GM18873 (cell line): ENCODE measurements at regions not wholly inside any gene's neighbourhood (a gene's known extent, or its start where the extent isn't known, plus 50 kb on each side); places are given as distances from the start of the nearest gene placed in this dataset.
"Not testable (repeated sequence)": the region's sequence is repeated elsewhere in the genome, so short reads cannot be mapped to it uniquely, and the experiment has no call there.

Source experiments
- ATAC-seq: cut with Tn5 transposase; IDR thresholded peaks from one replicate; pipeline ENCODE4 v1.9.1; 2021; ENCODE audit warnings: mild to moderate bottlenecking, moderate library complexity, moderate number of reproducible peaks; ENCODE audit not compliant: unreplicated experiment, low FRiP score

GRCh38 chr15:98308117-98308516 lies 340.2 kb upstream of the IGF1R start:
- ATAC-seq: no peak

- peak; percentile 60 for ATAC-seq
Measured at GRCh38 chr15:98311566-98312188, 336.7 kb upstream of the IGF1R start.

DNA sequence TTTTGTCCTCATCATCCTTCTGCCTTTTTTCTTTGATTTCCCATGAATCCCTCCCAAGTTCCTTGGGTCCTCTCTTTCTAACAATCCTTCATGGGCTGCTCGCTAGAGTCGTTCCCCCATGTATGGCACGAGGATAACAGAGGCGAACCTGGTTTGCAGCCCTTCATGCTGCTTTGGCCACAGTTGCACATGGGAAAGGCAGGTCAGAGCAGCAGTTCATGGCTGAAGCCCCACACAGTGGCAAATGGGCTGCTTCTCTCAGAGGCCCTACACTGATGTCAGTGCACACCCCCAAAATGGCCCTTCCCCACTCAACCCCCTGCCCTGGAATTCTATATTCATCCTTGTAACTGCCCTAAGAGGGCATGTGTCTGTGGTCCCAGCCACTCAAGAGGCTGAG lies 335.4 kb upstream of the IGF1R start:
- no peak for ATAC-seq

DNA sequence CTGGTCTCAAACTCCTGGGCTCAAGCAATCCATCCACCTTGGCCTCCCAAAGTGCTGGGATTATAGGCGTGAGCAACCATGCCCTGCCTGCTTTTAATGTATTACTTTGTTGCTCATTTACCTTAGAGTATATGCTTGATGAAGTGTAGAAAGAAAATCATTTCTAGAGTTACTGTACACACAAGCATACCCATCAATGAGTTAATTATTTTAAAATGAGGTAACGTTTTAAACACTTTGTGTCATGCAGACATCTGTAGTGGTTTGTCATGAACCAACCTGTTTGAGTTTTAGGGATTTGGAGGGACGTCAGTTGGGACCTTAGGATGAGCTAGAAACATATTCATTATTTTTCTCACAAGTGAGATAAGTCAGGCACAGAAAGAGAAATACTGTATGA lies 332.4 kb upstream of the IGF1R start:
- ATAC-seq: no peak

- ATAC-seq: no peak
Measured at GRCh38 chr15:98321896-98322295, 326.4 kb upstream of the IGF1R start.

DNA sequence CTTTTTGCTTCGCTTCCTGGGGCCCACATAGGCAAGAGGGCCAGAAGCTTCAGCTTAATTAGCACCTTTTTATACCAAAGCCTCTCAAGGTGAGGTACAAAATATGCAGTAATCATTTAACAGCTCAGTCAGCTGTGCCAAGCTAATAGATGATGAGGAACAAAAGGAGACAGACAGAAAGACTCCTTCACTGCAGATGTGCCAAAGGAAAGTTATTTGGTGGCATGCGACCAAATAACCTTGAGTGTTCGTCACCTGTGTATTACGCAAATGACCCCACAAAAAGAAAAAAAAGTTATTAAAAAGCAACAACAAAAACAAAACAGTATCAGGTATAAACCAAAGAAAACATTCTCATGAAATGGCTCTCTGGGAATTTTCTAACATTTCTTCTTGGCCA lies 325.8 kb upstream of the IGF1R start:
- ATAC-seq: no peak

DNA sequence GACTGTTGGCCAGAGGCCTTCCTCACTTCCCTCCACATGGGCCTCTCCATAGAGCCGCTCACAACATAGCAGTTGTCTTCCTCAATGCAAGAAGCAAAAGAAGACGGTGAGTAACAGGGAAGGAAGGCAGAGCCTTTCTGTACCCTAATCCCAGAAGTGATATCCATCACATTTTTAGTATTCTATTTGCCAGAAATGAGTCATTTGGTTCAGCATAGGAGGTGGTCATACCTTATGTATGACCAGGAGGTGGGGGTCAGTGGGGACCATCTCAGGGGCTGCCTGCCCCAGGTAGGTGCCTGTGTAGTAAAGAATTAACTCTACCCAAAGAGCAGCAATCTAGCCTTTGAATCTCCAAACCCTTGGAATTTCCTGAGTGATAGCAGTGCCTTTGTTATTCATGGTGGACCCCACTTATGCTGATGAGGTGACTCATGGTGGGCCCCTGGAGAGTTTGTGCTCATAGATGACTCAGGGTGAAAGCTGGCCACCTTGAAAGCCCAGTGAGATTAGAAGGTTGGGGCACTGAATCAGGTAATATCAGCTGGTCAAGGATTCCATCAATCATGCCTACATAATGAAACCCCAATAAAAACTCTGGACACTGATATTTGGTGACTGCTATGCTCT lies 323.9 kb upstream of the IGF1R start:
- no peak for ATAC-seq

DNA sequence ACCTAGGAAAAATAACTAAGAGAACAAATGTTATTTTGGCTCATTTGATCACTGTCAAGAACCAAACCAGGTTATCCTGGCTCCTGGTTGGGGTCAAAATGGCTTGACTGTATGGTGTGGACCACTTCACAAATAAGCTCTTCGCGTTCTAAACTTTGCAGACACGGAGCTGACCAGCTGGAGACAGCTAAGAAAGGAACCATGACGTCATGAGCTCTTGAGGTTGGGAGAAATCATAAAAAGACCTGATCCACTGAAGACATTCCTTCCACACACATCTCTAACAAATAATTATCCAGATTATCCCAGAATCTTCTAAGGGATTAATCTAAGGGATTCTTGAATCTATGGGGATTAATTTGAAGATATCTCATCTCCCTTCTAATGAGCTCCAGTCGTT lies 321.5 kb upstream of the IGF1R start:
- ATAC-seq: no peak

- no peak for ATAC-seq
Measured at GRCh38 chr15:98330258-98330657, 318.1 kb upstream of the IGF1R start.

DNA sequence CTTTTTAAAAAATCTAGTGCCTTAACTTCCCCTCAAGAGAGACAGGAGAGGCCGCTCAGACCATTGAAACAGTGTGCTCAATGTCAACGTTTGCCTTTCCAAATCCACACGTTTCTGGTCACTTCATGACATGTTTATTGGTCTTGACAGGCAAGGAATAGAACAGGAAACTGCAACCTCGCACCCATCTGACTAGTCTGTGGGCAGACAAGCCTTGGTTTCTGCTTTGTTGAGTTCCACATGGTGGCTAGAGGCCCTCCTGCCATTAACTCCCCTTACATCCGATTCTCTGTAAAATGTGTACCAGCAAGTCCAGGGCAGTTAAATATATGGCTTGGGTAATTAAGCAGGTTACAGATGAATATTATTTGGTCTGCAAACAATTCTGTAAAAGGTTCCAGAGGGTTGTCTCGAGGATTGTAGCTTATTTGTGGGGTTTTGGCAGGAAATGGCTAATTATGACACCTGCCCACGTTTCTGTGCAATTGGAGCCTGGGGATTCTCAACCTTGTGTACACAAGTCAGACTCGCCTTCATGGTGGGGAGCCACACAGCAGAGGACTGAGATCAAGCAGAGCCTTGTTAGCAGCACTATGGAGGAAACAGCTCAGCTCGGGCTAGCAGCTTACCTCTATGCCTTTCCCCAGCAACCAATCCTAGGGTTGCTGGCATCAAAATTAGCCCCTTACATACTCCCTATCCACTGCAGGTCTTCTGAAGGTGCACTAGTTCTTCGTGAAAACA lies 317.5 kb upstream of the IGF1R start:
- no peak for ATAC-seq

DNA sequence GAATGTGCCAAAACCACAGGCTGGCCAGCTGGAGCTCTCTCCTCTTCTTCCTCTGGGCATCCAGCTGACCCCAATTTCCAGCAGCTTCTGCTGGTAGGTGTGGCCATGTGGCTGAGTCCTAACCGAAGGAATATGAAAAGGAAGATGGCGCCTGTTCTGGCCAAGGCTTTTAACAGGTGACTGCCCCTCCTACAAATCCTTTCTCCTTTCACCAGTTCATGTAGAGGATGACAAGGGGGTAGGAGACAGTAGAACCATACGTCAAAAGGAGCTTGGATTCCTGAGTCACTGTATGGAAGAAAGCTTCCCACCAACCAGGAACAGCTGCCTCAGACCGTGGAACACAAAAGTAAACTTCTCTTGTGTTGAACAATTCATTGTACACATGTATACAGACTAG lies 316.7 kb upstream of the IGF1R start:
- no peak for ATAC-seq

GRCh38 chr15:98333251-98333650 lies 315.1 kb upstream of the IGF1R start:
- ATAC-seq: no peak

DNA sequence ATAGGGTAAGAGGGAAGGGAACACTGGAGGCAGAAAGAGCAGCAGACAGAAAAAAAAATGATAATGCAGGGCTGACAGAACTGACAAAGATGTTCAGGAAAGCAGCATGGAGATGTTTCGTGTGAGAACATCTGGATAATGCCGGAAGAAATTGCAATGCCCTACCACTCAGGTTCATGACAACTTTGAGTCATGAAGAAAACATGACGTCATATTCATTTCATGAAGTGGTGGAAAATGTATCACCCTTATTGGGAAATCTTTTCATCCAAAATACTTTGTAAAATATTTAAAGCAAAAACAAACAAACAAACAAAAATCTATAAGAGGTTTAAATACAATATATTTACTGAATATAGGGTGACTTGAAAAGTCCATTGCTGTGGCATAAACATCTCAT lies 305.4 kb upstream of the IGF1R start:
- no peak for ATAC-seq

- no peak for ATAC-seq
Measured at GRCh38 chr15:98344591-98344990, 303.7 kb upstream of the IGF1R start.

DNA sequence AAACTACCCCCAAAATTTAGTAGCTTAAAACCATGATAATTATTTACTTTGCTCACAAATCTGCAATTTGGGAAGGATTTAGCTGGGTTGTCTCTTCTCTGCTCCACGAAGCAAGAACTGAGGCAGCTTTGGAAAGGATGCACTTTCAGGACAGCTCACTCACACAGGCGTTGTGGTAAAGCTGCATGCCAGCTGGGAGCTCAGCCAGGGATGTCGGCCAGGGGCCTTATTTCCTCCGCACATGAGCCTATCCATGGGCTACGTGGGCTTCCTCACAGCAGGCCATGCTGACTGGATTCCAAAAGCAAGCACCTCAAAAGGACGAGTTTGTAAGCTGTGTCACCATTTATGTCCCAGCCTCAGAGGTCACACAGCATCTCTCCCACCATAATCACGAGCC lies 301.3 kb upstream of the IGF1R start:
- no peak for ATAC-seq

- ATAC-seq: no peak
Measured at GRCh38 chr15:98347866-98348265, 300.5 kb upstream of the IGF1R start.

GRCh38 chr15:98350276-98350675 lies 298.1 kb upstream of the IGF1R start:
- ATAC-seq: no peak

GRCh38 chr15:98358274-98358673 lies 290.1 kb upstream of the IGF1R start:
- ATAC-seq: not testable (repeated sequence)

GRCh38 chr15:98358971-98359370 lies 289.4 kb upstream of the IGF1R start:
- ATAC-seq: no peak

GRCh38 chr15:98363416-98363815 lies 284.9 kb upstream of the IGF1R start:
- ATAC-seq: no peak

GRCh38 chr15:98363955-98364354 lies 284.4 kb upstream of the IGF1R start:
- ATAC-seq: no peak
